Astrocyte (in vitro differentiated cells and primary cell): ENCODE measurements at regions not wholly inside any gene's neighbourhood (a gene's known extent, or its start where the extent isn't known, plus 50 kb on each side); places are given as distances from the start of the nearest gene placed in this dataset.

Experiments used
- DNase-seq: peaks from one replicate; pipeline ENCODE4 v3.0.0-alpha.2; 2010; ENCODE audit warnings: low read depth
- FAIRE-seq: peaks from 2 replicates; lab custom pipeline; 2011; peaks lifted over from hg19 to GRCh38; lab: Jason Lieb, UNC
- H2AFZ ChIP-seq: 2 replicates; pipeline ENCODE4 v1.6.0; 2012; ENCODE audit warnings: low read depth, low read length, inconsistent platforms
- H3K27ac ChIP-seq: 2 replicates; pipeline ENCODE4 v1.5.1; 2011; ENCODE audit warnings: low read depth, low read length, inconsistent platforms
- H3K27me3 ChIP-seq: 2 replicates; pipeline ENCODE4 v1.6.0; 2011; ENCODE audit warnings: low read length, inconsistent platforms; ENCODE audit not compliant: insufficient read depth
- H3K36me3 ChIP-seq: 2 replicates; pipeline ENCODE4 v1.5.1; 2011; ENCODE audit warnings: low read length, inconsistent platforms; ENCODE audit not compliant: insufficient read depth
- H3K4me1 ChIP-seq: 2 replicates; pipeline ENCODE4 v1.5.1; 2011; ENCODE audit warnings: low read length, inconsistent platforms; ENCODE audit not compliant: insufficient read depth
- H3K4me2 ChIP-seq: 2 replicates; pipeline ENCODE4 v1.6.0; 2012; ENCODE audit warnings: low read length, inconsistent platforms
- H3K4me3 ChIP-seq: 2 replicates; pipeline ENCODE4 v1.5.1; 2011; ENCODE audit warnings: low read depth, mild to moderate bottlenecking, low read length, inconsistent platforms; ENCODE audit not compliant: insufficient read depth
- H3K79me2 ChIP-seq: 2 replicates; pipeline ENCODE4 v1.6.0; 2012; ENCODE audit warnings: mild to moderate bottlenecking, low read length, inconsistent platforms; ENCODE audit not compliant: insufficient read depth
- H3K9ac ChIP-seq: 2 replicates; pipeline ENCODE4 v1.6.0; 2012; ENCODE audit warnings: mild to moderate bottlenecking, low read length, inconsistent platforms
- H3K9me3 ChIP-seq: 2 replicates; pipeline ENCODE4 v1.5.1; 2012; ENCODE audit warnings: low read depth, mild to moderate bottlenecking, low read length, inconsistent platforms; ENCODE audit not compliant: insufficient read depth
- H4K20me1 ChIP-seq: 2 replicates; pipeline ENCODE4 v1.6.0; 2012; ENCODE audit warnings: low read length, inconsistent platforms; ENCODE audit not compliant: insufficient read depth
- H3K27ac Mint-ChIP-seq: one replicate; pipeline ENCODE4 v1.8.0; 2021; ENCODE audit warnings: mild to moderate bottlenecking, mixed read lengths; ENCODE audit not compliant: unreplicated experiment
- H3K27me3 Mint-ChIP-seq: one replicate; pipeline ENCODE4 v1.8.0; 2021; ENCODE audit warnings: low read depth, mixed read lengths; ENCODE audit not compliant: unreplicated experiment
- H3K36me3 Mint-ChIP-seq: one replicate; pipeline ENCODE4 v1.8.0; 2021; ENCODE audit warnings: low read depth, mixed read lengths; ENCODE audit not compliant: unreplicated experiment
- H3K4me1 Mint-ChIP-seq: one replicate; pipeline ENCODE4 v1.8.0; 2021; ENCODE audit warnings: low read depth, mixed read lengths; ENCODE audit not compliant: unreplicated experiment
- H3K4me3 Mint-ChIP-seq: one replicate; pipeline ENCODE4 v1.8.0; 2021; ENCODE audit warnings: mild to moderate bottlenecking, moderate library complexity, mixed read lengths; ENCODE audit not compliant: unreplicated experiment
- H3K9me3 Mint-ChIP-seq: one replicate; pipeline ENCODE4 v1.8.0; 2021; ENCODE audit warnings: mild to moderate bottlenecking, mixed read lengths; ENCODE audit not compliant: unreplicated experiment
- CTCF ChIP-seq: IDR thresholded peaks from 2 replicates; pipeline ENCODE4 v1.5.1; 2011; ENCODE audit warnings: low read depth, mild to moderate bottlenecking, inconsistent platforms, low read length, moderate library complexity; ENCODE audit not compliant: insufficient read depth
- EZH2 ChIP-seq: IDR thresholded peaks from 2 replicates; pipeline ENCODE4 v1.6.1; 2012; ENCODE audit warnings: mild to moderate bottlenecking, low read length, inconsistent platforms; ENCODE audit not compliant: insufficient read depth

- H3K36me3 Mint-ChIP-seq, result no peaks in the 10 kb centered on the region
These were observed 137.6 kb upstream of the ZNF385D start for GRCh38 chr3:21888656-21889055.

GRCh38 chr3:21889166-21889565 is 138.2 kb upstream of the ZNF385D start:
- H3K9ac ChIP-seq, result no peak overlapping the region
- Mint-ChIP-seq H3K27ac (no peak overlapping the region), H3K4me1 (no peaks in the 10 kb centered on the region), H3K27me3 (no peaks in the 10 kb centered on the region), H3K36me3 (no peaks in the 10 kb centered on the region), H3K9me3 (no peaks in the 10 kb centered on the region), H3K4me3 (no peak overlapping the region)
- TF ChIP-seq EZH2 (no peak), CTCF (no peak)
- no peak overlapping the region for H3K4me3 ChIP-seq
- no peaks in the 10 kb centered on the region for H3K27me3 ChIP-seq
- no peak for DNase-seq
- FAIRE-seq, result no peak
- no peaks in the 10 kb centered on the region for H4K20me1 ChIP-seq
- H3K9me3 ChIP-seq, result no peaks in the 10 kb centered on the region
- H3K4me2 ChIP-seq, result no peak overlapping the region
- H3K27ac ChIP-seq, result no peak overlapping the region
- no peaks in the 10 kb centered on the region for H3K79me2 ChIP-seq
- no peak overlapping the region for H2AFZ ChIP-seq
- no peaks in the 10 kb centered on the region for H3K36me3 ChIP-seq
- peaks cover 3% of the 10 kb centered on the region for H3K4me1 ChIP-seq

More at GRCh38 chr3:21888656-21889055, 137.6 kb upstream of the ZNF385D start:
- DNase-seq (no peak), FAIRE-seq (no peak)
- no peaks in the 10 kb centered on the region for H3K9me3 ChIP-seq
- no peaks in the 10 kb centered on the region for H3K36me3 ChIP-seq
- H3K4me1 ChIP-seq, result peaks cover 3% of the 10 kb centered on the region
- H3K4me2 ChIP-seq, result no peak overlapping the region
- TF ChIP-seq CTCF (no peak), EZH2 (no peak)
- H4K20me1 ChIP-seq, result no peaks in the 10 kb centered on the region
- Mint-ChIP-seq H3K4me3 (no peak overlapping the region), H3K27me3 (no peaks in the 10 kb centered on the region), H3K27ac (no peak overlapping the region), H3K9me3 (no peaks in the 10 kb centered on the region), H3K4me1 (no peaks in the 10 kb centered on the region)
- no peak overlapping the region for H3K27ac ChIP-seq
- no peak overlapping the region for H3K9ac ChIP-seq
- H3K4me3 ChIP-seq, result no peak overlapping the region
- no peaks in the 10 kb centered on the region for H3K27me3 ChIP-seq
- no peaks in the 10 kb centered on the region for H3K79me2 ChIP-seq
- no peak overlapping the region for H2AFZ ChIP-seq

- Mint-ChIP-seq H3K9me3 (no peaks in the 10 kb centered on the region), H3K36me3 (no peaks in the 10 kb centered on the region), H3K4me1 (no peaks in the 10 kb centered on the region), H3K27me3 (no peaks in the 10 kb centered on the region), H3K4me3 (no peak overlapping the region), H3K27ac (no peak overlapping the region)
- DNase-seq (no peak), FAIRE-seq (no peak)
- no peaks in the 10 kb centered on the region for H3K9me3 ChIP-seq
- H3K4me1 ChIP-seq, result peaks cover 3% of the 10 kb centered on the region
- no peak overlapping the region for H3K9ac ChIP-seq
- no peak overlapping the region for H3K27ac ChIP-seq
- H3K36me3 ChIP-seq, result no peaks in the 10 kb centered on the region
- H3K79me2 ChIP-seq, result no peaks in the 10 kb centered on the region
- H4K20me1 ChIP-seq, result no peaks in the 10 kb centered on the region
- TF ChIP-seq EZH2, result no peak
- no peak for TF ChIP-seq CTCF
- no peak overlapping the region for H3K4me3 ChIP-seq
- no peak overlapping the region for H3K4me2 ChIP-seq
- no peak overlapping the region for H2AFZ ChIP-seq
- no peaks in the 10 kb centered on the region for H3K27me3 ChIP-seq
These were observed 141.1 kb upstream of the ZNF385D start for GRCh38 chr3:21892104-21892503.
